ENCODE measurements at regions not wholly inside any gene's neighbourhood (a gene's known extent, or its start where the extent isn't known, plus 50 kb on each side); places are given as distances from the start of the nearest gene placed in this dataset.

GRCh38 chr21:43290421-43291346 is 121.9 kb downstream of the CRYAA start (continued):
- TF ChIP-seq REST (IDR thresholded peaks at IDR 0.05; ENCODE audit: unreplicated experiment) (peak; percentile 59), CTCF (conservative IDR thresholded peaks at IDR 0.05; ENCODE audit: low read depth in 2 of 2) (no peak)

GRCh38 chr21:43289966-43290365 is 121.2 kb downstream of the CRYAA start:
- H3K4me3 Mint-ChIP-seq: no peak overlapping the region
- Histone ChIP-seq H3K4me3 (no peak overlapping the region), H3K27ac (ENCODE audit: low read depth) (no peak overlapping the region), H3K9me2 (ENCODE audit: insufficient read depth) (no peaks in the 10 kb centered on the region), H3F3A (replicated peaks; ENCODE audit: low read depth) (no peaks in the 10 kb centered on the region), H3K79me2 (replicated peaks; ENCODE audit: insufficient read depth) (no peaks in the 10 kb centered on the region), H4K20me1 (replicated peaks; ENCODE audit: insufficient read depth) (no peaks in the 10 kb centered on the region), H2AFZ (no peak overlapping the region), H3K4me2 (no peak overlapping the region), H3K4me1 (ENCODE audit: insufficient read depth) (no peaks in the 10 kb centered on the region), H3K36me3 (ENCODE audit: insufficient read depth) (no peaks in the 10 kb centered on the region), H3K27me3 (ENCODE audit: insufficient read depth) (no peaks in the 10 kb centered on the region)
- ATAC-seq: no peak
- H3K36me3 Mint-ChIP-seq (ENCODE audit: low read depth): no peaks in the 10 kb centered on the region
- H3K27me3 Mint-ChIP-seq (ENCODE audit: insufficient read depth, low read depth, poor library complexity): peaks cover 2% of the 10 kb centered on the region
- H3K27ac Mint-ChIP-seq: no peak overlapping the region
- H3K4me1 Mint-ChIP-seq: no peaks in the 10 kb centered on the region
- no peaks in the 10 kb centered on the region for H3K9me3 Mint-ChIP-seq
- no peak for DNase-seq (ENCODE audit: low spot score)
- TF ChIP-seq REST (IDR thresholded peaks at IDR 0.05; ENCODE audit: unreplicated experiment) (no peak), POLR2AphosphoS5 (IDR thresholded peaks at IDR 0.05; ENCODE audit: low read depth) (no peak), ZNF462 (CRISPR knock-in tag; IDR thresholded peaks at IDR 0.05) (no peak), ZNF114 (CRISPR knock-in tag; IDR thresholded peaks at IDR 0.05) (no peak), NANOG (IDR thresholded peaks at IDR 0.05; ENCODE audit: borderline replicate concordance) (no peak), STAT1 (IDR thresholded peaks at IDR 0.05; ENCODE audit: unreplicated experiment) (no peak)

Measured in GM23338 (cell line).